H1 (cell line): ENCODE measurements at regions not wholly inside any gene's neighbourhood (a gene's known extent, or its start where the extent isn't known, plus 50 kb on each side); places are given as distances from the start of the nearest gene placed in this dataset.

Source experiments
- CTCF ChIA-PET: fragments of 300-600 bp; sonication (Branson Sonifier 250); formaldehyde crosslinking; loops from one replicate; lab custom pipeline; 2021; ENCODE audit not compliant: partially characterized antibody; lab: Charles Lee
- POLR2A ChIA-PET: fragments of 300-600 bp; sonication (Branson Sonifier 250); formaldehyde crosslinking; loops from one replicate; lab custom pipeline; 2021; ENCODE audit warnings: inconsistent platforms; ENCODE audit not compliant: partially characterized antibody; lab: Charles Lee
- DNase-seq, 2 experiments: peaks; one replicate each; pipeline versions ENCODE4 v3.0.0 to v3.0.0-alpha.2; 2010 to 2022; ENCODE audit warnings: low spot score in 2 of 2, low read depth in 1 of 2, mixed read lengths in 1 of 2
- FAIRE-seq: peaks from 2 replicates; lab custom pipeline; 2011; peaks lifted over from hg19 to GRCh38; lab: Jason Lieb, UNC
- H2AFZ ChIP-seq: 2 replicates; pipeline ENCODE4 v1.8.1; 2012; ENCODE audit warnings: low read length, inconsistent platforms
- H2AK5ac ChIP-seq: 2 replicates; pipeline ENCODE4 v1.6.1; 2013; ENCODE audit warnings: low read depth, low read length
- H2BK120ac ChIP-seq: replicated peaks from 2 replicates; pipeline ENCODE3; 2013; ENCODE audit warnings: low read depth, low read length, inconsistent platforms
- H2BK12ac ChIP-seq: 2 replicates; pipeline ENCODE4 v1.6.1; 2013; ENCODE audit warnings: low read depth, low read length
- H2BK15ac ChIP-seq: 2 replicates; pipeline ENCODE4 v1.6.1; 2013; ENCODE audit warnings: low read length
- H2BK20ac ChIP-seq: 2 replicates; pipeline ENCODE4 v1.6.1; 2013; ENCODE audit warnings: low read length
- H2BK5ac ChIP-seq: 2 replicates; pipeline ENCODE4 v1.6.1; 2013; ENCODE audit warnings: low read depth, low read length
- H3K14ac ChIP-seq: 2 replicates; pipeline ENCODE4 v1.6.1; 2013; ENCODE audit warnings: inconsistent platforms; ENCODE audit not compliant: insufficient read length
- H3K18ac ChIP-seq: 2 replicates; pipeline ENCODE4 v1.6.1; 2013; ENCODE audit warnings: low read length; ENCODE audit errors: extremely low read depth
- H3K23ac ChIP-seq: 2 replicates; pipeline ENCODE4 v1.6.1; 2013; ENCODE audit warnings: inconsistent platforms; ENCODE audit not compliant: insufficient read length
- H3K23me2 ChIP-seq: 2 replicates; pipeline ENCODE4 v1.6.1; 2013; ENCODE audit warnings: low read depth, low read length
- H3K27ac ChIP-seq: 2 replicates; pipeline ENCODE4 v1.6.1; 2011; ENCODE audit warnings: low read depth, low read length, inconsistent platforms
- H3K27me3 ChIP-seq, 4 experiments: replicated peaks in 1 of 4; 1 replicate in 1 of 4; 2 replicates in 3 of 4; pipeline versions ENCODE4 v1.6.1 to v1.8.1; 2011 to 2013; ENCODE audit warnings: low read length in 3 of 4, mild to moderate bottlenecking in 3 of 4, inconsistent platforms in 2 of 4, mixed read lengths in 2 of 4, moderate library complexity in 1 of 4; ENCODE audit not compliant: control insufficient read depth in 3 of 4, insufficient read depth in 3 of 4; ENCODE audit errors: extremely low read depth in 1 of 4
- H3K36me3 ChIP-seq, 4 experiments: 2 replicates each; pipeline versions ENCODE4 v1.6.1 to v1.8.1; 2011 to 2013; ENCODE audit warnings: mild to moderate bottlenecking in 4 of 4, low read length in 3 of 4, moderate library complexity in 2 of 4, control low read depth in 1 of 4, inconsistent platforms in 1 of 4; ENCODE audit not compliant: insufficient read depth in 4 of 4, control insufficient read depth in 2 of 4
- H3K4ac ChIP-seq: replicated peaks from 2 replicates; pipeline ENCODE3; 2013; ENCODE audit warnings: low read length, low read depth, mixed read lengths, inconsistent platforms; ENCODE audit not compliant: insufficient read length
- H3K4me1 ChIP-seq, 4 experiments: replicated peaks in 1 of 4; 1 replicate in 1 of 4; 2 replicates in 3 of 4; pipeline versions ENCODE4 v1.6.1 to v1.8.1; 2011 to 2013; ENCODE audit warnings: low read length in 3 of 4, inconsistent platforms in 2 of 4, mixed read lengths in 1 of 4; ENCODE audit not compliant: insufficient read depth in 4 of 4, control insufficient read depth in 3 of 4
- H3K4me2 ChIP-seq, 2 experiments: 2 replicates each; pipeline versions ENCODE4 v1.6.1 to v1.8.1; 2011 to 2013; ENCODE audit warnings: low read depth in 2 of 2, low read length in 2 of 2, control low read depth in 1 of 2, inconsistent platforms in 1 of 2, mild to moderate bottlenecking in 1 of 2; ENCODE audit not compliant: insufficient read depth in 1 of 2
- H3K4me3 ChIP-seq, 4 experiments: fragments of 200-600, 300-600 bp in 1 of 4; sonication (generic), shearing (Covaris generic), sonication (Bioruptor Twin) in 1 of 4; 2 replicates each; pipeline versions ENCODE4 v1.5.1 to v1.8.1; 2011 to 2016; ENCODE audit warnings: low read length in 4 of 4, low read depth in 3 of 4, control low read depth in 2 of 4, inconsistent platforms in 2 of 4, mild to moderate bottlenecking in 2 of 4, mixed read lengths in 1 of 4, moderate library complexity in 1 of 4; ENCODE audit not compliant: insufficient read depth in 2 of 4; ENCODE audit errors: extremely low read depth in 1 of 4
- H3K56ac ChIP-seq: replicated peaks from 2 replicates; pipeline ENCODE3; 2013; ENCODE audit warnings: low read depth, mild to moderate bottlenecking, mixed read lengths, low read length, inconsistent platforms; ENCODE audit not compliant: insufficient read length
- H3K79me1 ChIP-seq: 2 replicates; pipeline ENCODE4 v1.6.1; 2013; ENCODE audit warnings: low read depth, low read length, control low read depth
- H3K79me2 ChIP-seq, 2 experiments: 2 replicates each; pipeline versions ENCODE4 v1.6.1 to v1.8.1; 2012 to 2013; ENCODE audit warnings: low read length in 2 of 2, mild to moderate bottlenecking in 2 of 2, inconsistent platforms in 1 of 2; ENCODE audit not compliant: insufficient read depth in 2 of 2, control insufficient read depth in 1 of 2
- H3K9ac ChIP-seq, 4 experiments: replicated peaks in 1 of 4; 1 replicate in 1 of 4; 2 replicates in 3 of 4; pipeline versions ENCODE4 v1.6.1 to v1.8.1; 2011 to 2013; ENCODE audit warnings: low read depth in 3 of 4, low read length in 3 of 4, control low read depth in 2 of 4, mild to moderate bottlenecking in 2 of 4, moderate library complexity in 2 of 4, inconsistent platforms in 1 of 4; ENCODE audit errors: extremely low read depth in 1 of 4
- H3K9me3 ChIP-seq, 2 experiments: 2 replicates each; pipeline versions ENCODE4 v1.6.1 to v1.8.1; 2012 to 2013; ENCODE audit warnings: mild to moderate bottlenecking in 2 of 2, moderate library complexity in 2 of 2, control low read depth in 1 of 2, inconsistent platforms in 1 of 2, low read depth in 1 of 2, low read length in 1 of 2, mixed read lengths in 1 of 2; ENCODE audit not compliant: insufficient read depth in 2 of 2
- H4K20me1 ChIP-seq, 2 experiments: replicated peaks in 1 of 2; 2 replicates each; pipeline versions ENCODE3 to v1.8.1; 2011 to 2013; ENCODE audit warnings: inconsistent platforms in 2 of 2, low read length in 2 of 2, mild to moderate bottlenecking in 1 of 2; ENCODE audit not compliant: insufficient read depth in 2 of 2, control insufficient read depth in 1 of 2
- H4K5ac ChIP-seq: 2 replicates; pipeline ENCODE4 v1.6.1; 2013; ENCODE audit warnings: low read length, low read depth, mixed read lengths, inconsistent platforms; ENCODE audit not compliant: insufficient read length
- H4K8ac ChIP-seq: 2 replicates; pipeline ENCODE4 v1.8.0; 2013; ENCODE audit warnings: mild to moderate bottlenecking, moderate library complexity, low read length, inconsistent platforms; ENCODE audit not compliant: insufficient read depth; ENCODE audit errors: extremely low read depth
- H4K91ac ChIP-seq: replicated peaks from 2 replicates; pipeline ENCODE3; 2013; ENCODE audit warnings: low read length, mixed read lengths, inconsistent platforms; ENCODE audit not compliant: insufficient read length
- ATF3 ChIP-seq: IDR thresholded peaks from 2 replicates; pipeline ENCODE4 v1.6.1; 2011; ENCODE audit warnings: low read depth, mild to moderate bottlenecking, low read length; ENCODE audit not compliant: insufficient read depth
- BCL11A ChIP-seq, 2 experiments: IDR thresholded peaks; one replicate each; pipeline ENCODE4 v1.6.1; 2011; ENCODE audit warnings: low read depth in 2 of 2, low read length in 2 of 2, mild to moderate bottlenecking in 2 of 2
- BRCA1 ChIP-seq: IDR thresholded peaks from 2 replicates; pipeline ENCODE4 v1.6.1; 2012; ENCODE audit warnings: low read depth, low read length, improper control_type of control experiment
- CHD2 ChIP-seq: IDR thresholded peaks from 2 replicates; pipeline ENCODE4 v1.6.1; 2012; ENCODE audit warnings: low read length, improper control_type of control experiment
- FOSL1 ChIP-seq: IDR thresholded peaks from 2 replicates; pipeline ENCODE4 v1.6.1; 2011; ENCODE audit warnings: mild to moderate bottlenecking, low read depth, low read length, moderate library complexity; ENCODE audit not compliant: insufficient read depth
- GABPA ChIP-seq: IDR thresholded peaks from 2 replicates; pipeline ENCODE4 v1.6.1; 2011; ENCODE audit warnings: mild to moderate bottlenecking, low read length, moderate library complexity, borderline replicate concordance; ENCODE audit not compliant: insufficient read depth
- HDAC2 ChIP-seq, 2 experiments: fragments of 300-600 bp in 1 of 2; sonication (generic) in 1 of 2; IDR thresholded peaks; 2 replicates each; pipeline ENCODE4 v1.6.1; 2011 to 2012; ENCODE audit warnings: low read depth in 2 of 2, low read length in 2 of 2, mild to moderate bottlenecking in 2 of 2, moderate library complexity in 2 of 2, borderline replicate concordance in 1 of 2, inconsistent platforms in 1 of 2
- HDAC6 ChIP-seq: IDR thresholded peaks from one replicate; pipeline ENCODE4 v1.7.1; 2012; ENCODE audit warnings: low read depth, mild to moderate bottlenecking, inconsistent platforms, low read length, moderate library complexity
- KDM4A ChIP-seq: IDR thresholded peaks from one replicate; pipeline ENCODE4 v1.7.1; 2012; ENCODE audit warnings: low read depth, mild to moderate bottlenecking, moderate library complexity, low read length, inconsistent platforms; ENCODE audit not compliant: severe bottlenecking
- SIRT6 ChIP-seq: IDR thresholded peaks from one replicate; pipeline ENCODE4 v1.7.1; 2012; ENCODE audit warnings: low read length, inconsistent platforms
- SRF ChIP-seq: IDR thresholded peaks from 2 replicates; pipeline ENCODE4 v1.6.1; 2011; ENCODE audit warnings: mild to moderate bottlenecking, low read depth, low read length, moderate library complexity
- SUZ12 ChIP-seq: fragments of 200-600 bp; sonication (generic); IDR thresholded peaks from 2 replicates; pipeline ENCODE4 v1.6.1; 2012; ENCODE audit warnings: mild to moderate bottlenecking, inconsistent platforms, low read length, moderate library complexity, mixed read lengths
- TEAD4 ChIP-seq: IDR thresholded peaks from 2 replicates; pipeline ENCODE4 v1.6.1; 2012; ENCODE audit warnings: low read depth, low read length, inconsistent platforms, mixed read lengths
- TF ChIP-seq, protein P1 (sequence below): IDR thresholded peaks from 2 replicates; pipeline ENCODE4 v1.6.1; 2011; ENCODE audit warnings: low read length, improper control_type of control experiment

- Histone ChIP-seq H3K36me3 (no peaks in the 10 kb centered on the region), H3K27me3 (no peaks in the 10 kb centered on the region), H2BK12ac (no peak overlapping the region), H3K79me1 (no peaks in the 10 kb centered on the region), H3K56ac (no peak overlapping the region), H2BK5ac (no peak overlapping the region), H4K20me1 (no peaks in the 10 kb centered on the region), H3K9me3 (no peaks in the 10 kb centered on the region), H2AK5ac (no peak overlapping the region), H3K27ac (no peak overlapping the region), H3K9ac (no peak overlapping the region), H4K8ac (no peak overlapping the region), H2BK120ac (no peak overlapping the region), H2BK15ac (no peak overlapping the region), H3K4ac (no peak overlapping the region), H3K23ac (no peak overlapping the region), H3K23me2 (no peaks in the 10 kb centered on the region), H3K79me2 (no peaks in the 10 kb centered on the region), H4K5ac (no peak overlapping the region), H4K91ac (no peak overlapping the region)
- DNase-seq = no peak
- ChIA-PET POLR2A (no interaction called here), CTCF (no interaction called here)
- TF ChIP-seq FOSL1 (no peak), GABPA (no peak), CHD2 (no peak), ATF3 (no peak), TEAD4 (no peak), HDAC2 (IDR thresholded peaks at IDR 0.05; ENCODE audit: borderline replicate concordance in 1 of 2, low read depth in 2 of 2, low read length in 2 of 2) (no peak), BCL11A (IDR thresholded peaks at IDR 0.05; ENCODE audit: low read depth in 2 of 2, low read length in 2 of 2) (no peak), SRF (no peak), SUZ12 (no peak), SIRT6 (no peak), HDAC6 (no peak), KDM4A (no peak), BRCA1 (no peak)
- TF ChIP-seq, protein P1, sequence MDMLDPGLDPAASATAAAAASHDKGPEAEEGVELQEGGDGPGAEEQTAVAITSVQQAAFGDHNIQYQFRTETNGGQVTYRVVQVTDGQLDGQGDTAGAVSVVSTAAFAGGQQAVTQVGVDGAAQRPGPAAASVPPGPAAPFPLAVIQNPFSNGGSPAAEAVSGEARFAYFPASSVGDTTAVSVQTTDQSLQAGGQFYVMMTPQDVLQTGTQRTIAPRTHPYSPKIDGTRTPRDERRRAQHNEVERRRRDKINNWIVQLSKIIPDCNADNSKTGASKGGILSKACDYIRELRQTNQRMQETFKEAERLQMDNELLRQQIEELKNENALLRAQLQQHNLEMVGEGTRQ = no peak
- TF ChIP-seq, all 59 proteins: peak for 0
- H3K4me3 ChIP-seq = no peak overlapping the region
- H2BK20ac ChIP-seq = no peak overlapping the region
- H3K4me2 ChIP-seq = no peak overlapping the region
- H3K4me1 ChIP-seq = no peaks in the 10 kb centered on the region
- H3K18ac ChIP-seq = no peak overlapping the region
- no peak overlapping the region for H3K14ac ChIP-seq
- H2AFZ ChIP-seq = no peak overlapping the region
- no peak for FAIRE-seq
These were observed 1373.7 kb downstream of the BRINP3 start for GRCh38 chr1:189103956-189104355.
